MM.1S (cell line): ENCODE measurements at regions not wholly inside any gene's neighbourhood (a gene's known extent, or its start where the extent isn't known, plus 50 kb on each side); places are given as distances from the start of the nearest gene placed in this dataset.

Experiments
- EZH2 ChIP-seq: fragments of 300-600 bp; sonication (generic); optimal IDR thresholded peaks from 2 replicates; pipeline ENCODE3; 2017; ENCODE audit warnings: low read depth, mild to moderate bottlenecking, antibody characterized with exemption, low read length, mixed read lengths
- TF ChIP-seq, protein P1 (sequence below): fragments of 300-600 bp; sonication (generic); IDR thresholded peaks from 2 replicates; pipeline ENCODE4 v1.5.1; 2016; ENCODE audit warnings: antibody characterized with exemption, low read length, mixed read lengths

DNA sequence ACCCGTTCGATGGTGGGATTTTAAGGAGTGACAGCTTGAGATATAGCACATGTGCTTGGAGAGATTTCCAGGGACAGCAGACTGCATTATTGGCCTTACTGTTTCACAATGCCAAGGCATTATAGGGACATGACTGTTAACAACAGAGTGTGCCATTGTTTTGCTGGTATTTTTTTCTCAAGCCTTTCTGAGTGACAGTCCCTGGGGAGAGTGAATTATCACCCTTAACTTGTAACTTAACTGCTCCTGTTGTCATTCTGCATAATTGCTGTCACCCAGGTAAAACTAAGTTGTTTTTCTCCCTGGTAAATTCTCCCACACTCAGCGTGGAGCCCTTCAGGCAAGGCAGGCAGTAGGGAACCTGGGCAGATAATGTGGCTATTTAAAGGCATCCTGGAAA is 989.2 kb upstream of the LCORL start:
- TF ChIP-seq EZH2 = no peak
- TF ChIP-seq, protein P1, sequence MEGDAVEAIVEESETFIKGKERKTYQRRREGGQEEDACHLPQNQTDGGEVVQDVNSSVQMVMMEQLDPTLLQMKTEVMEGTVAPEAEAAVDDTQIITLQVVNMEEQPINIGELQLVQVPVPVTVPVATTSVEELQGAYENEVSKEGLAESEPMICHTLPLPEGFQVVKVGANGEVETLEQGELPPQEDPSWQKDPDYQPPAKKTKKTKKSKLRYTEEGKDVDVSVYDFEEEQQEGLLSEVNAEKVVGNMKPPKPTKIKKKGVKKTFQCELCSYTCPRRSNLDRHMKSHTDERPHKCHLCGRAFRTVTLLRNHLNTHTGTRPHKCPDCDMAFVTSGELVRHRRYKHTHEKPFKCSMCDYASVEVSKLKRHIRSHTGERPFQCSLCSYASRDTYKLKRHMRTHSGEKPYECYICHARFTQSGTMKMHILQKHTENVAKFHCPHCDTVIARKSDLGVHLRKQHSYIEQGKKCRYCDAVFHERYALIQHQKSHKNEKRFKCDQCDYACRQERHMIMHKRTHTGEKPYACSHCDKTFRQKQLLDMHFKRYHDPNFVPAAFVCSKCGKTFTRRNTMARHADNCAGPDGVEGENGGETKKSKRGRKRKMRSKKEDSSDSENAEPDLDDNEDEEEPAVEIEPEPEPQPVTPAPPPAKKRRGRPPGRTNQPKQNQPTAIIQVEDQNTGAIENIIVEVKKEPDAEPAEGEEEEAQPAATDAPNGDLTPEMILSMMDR = no peak
